WERI-Rb-1 (cell line): ENCODE measurements at regions not wholly inside any gene's neighbourhood (a gene's known extent, or its start where the extent isn't known, plus 50 kb on each side); places are given as distances from the start of the nearest gene placed in this dataset.

Experiments
- DNase-seq: peaks from one replicate; pipeline ENCODE4 v3.0.0-alpha.2; 2020
- H3K27ac ChIP-seq: fragments of 250-450 bp; sonication (Bioruptor Pico); 2 replicates; pipeline ENCODE4 v1.5.1; 2020; ENCODE audit warnings: mild to moderate bottlenecking, moderate library complexity
- H3K27me3 ChIP-seq: fragments of 250-450 bp; sonication (Bioruptor Pico); 2 replicates; pipeline ENCODE4 v1.5.1; 2021; ENCODE audit warnings: mild to moderate bottlenecking, low read depth, moderate library complexity; ENCODE audit not compliant: insufficient read depth, severe bottlenecking
- H3K36me3 ChIP-seq: fragments of 250-450 bp; sonication (Bioruptor Pico); 2 replicates; pipeline ENCODE4 v1.5.1; 2020; ENCODE audit warnings: mild to moderate bottlenecking, moderate library complexity
- H3K4me3 ChIP-seq: 2 replicates; pipeline ENCODE4 v1.5.1; 2011; ENCODE audit warnings: low read depth, mild to moderate bottlenecking, control low read depth, low read length
- H3K9me3 ChIP-seq: fragments of 250-450 bp; sonication (Bioruptor Pico); 2 replicates; pipeline ENCODE4 v1.5.1; 2021; ENCODE audit warnings: mild to moderate bottlenecking, moderate library complexity; ENCODE audit not compliant: severe bottlenecking
- CTCF ChIP-seq: IDR thresholded peaks from 2 replicates; pipeline ENCODE4 v1.5.1; 2011; ENCODE audit warnings: low read depth, mild to moderate bottlenecking, control low read depth, inconsistent platforms, low read length

- Histone ChIP-seq H3K9me3 (no peaks in the 10 kb centered on the region), H3K27me3 (no peaks in the 10 kb centered on the region), H3K36me3 (no peaks in the 10 kb centered on the region), H3K27ac (no peak overlapping the region), H3K4me3 (no peak overlapping the region)
- TF ChIP-seq CTCF: no peak
- DNase-seq: no peak
Observed at GRCh38 chr11:110031171-110031570, 62.0 kb upstream of the ZC3H12C start.

DNA sequence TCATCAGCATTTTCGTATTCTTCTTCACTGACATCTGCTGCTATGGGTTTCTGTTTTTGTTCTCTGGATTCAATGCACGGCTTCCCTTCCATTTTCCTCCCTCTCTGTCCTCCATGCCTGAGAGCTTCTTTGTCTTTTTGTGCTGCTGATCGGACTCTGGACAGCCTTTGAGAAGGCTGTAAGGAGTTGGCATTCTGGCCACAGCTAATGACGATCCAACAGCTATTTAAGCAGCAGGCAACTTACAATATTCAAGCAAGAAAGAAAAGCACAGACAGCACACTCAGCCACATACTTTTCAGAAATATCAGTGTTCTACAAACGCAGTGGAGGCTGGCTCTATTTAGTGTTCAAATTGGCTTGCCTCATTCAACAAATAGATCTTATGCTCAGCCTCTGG lies 60.9 kb upstream of the ZC3H12C start:
- Histone ChIP-seq H3K27ac (no peak overlapping the region), H3K4me3 (no peak overlapping the region), H3K27me3 (no peaks in the 10 kb centered on the region), H3K9me3 (no peaks in the 10 kb centered on the region), H3K36me3 (no peaks in the 10 kb centered on the region)
- DNase-seq: no peak
- TF ChIP-seq CTCF: no peak

DNA sequence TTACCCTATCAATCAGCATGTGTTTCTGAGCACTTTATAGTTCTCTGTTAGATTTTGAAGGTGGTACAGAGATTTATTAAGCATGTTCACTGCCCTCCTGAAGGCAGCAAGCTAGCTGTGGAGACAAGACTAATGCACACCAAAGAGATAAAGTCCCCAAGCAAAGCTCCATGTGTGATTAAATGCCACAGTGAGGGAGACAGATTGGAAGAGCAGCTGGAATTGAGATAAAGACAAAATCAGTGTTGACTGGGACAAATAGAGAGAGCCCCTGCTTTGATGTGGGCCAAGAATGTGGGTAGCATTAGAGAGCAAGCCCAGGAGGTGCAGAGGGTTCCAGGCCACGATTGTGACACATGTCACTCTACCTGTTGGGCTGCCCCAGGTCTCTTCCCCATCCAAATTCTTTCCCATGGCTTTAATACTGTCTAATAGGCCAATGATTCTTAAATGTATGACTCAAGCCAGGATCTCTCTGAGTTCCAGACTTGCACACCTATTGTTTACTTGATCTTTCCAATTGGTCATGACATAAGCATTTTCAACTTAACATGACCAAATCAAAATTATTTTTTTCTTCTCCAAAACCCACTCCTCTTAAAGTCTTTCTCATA lies 60.1 kb upstream of the ZC3H12C start:
- Histone ChIP-seq H3K27ac (no peak overlapping the region), H3K4me3 (no peak overlapping the region), H3K9me3 (no peaks in the 10 kb centered on the region), H3K36me3 (no peaks in the 10 kb centered on the region), H3K27me3 (no peaks in the 10 kb centered on the region)
- DNase-seq: no peak
- no peak for TF ChIP-seq CTCF

DNA sequence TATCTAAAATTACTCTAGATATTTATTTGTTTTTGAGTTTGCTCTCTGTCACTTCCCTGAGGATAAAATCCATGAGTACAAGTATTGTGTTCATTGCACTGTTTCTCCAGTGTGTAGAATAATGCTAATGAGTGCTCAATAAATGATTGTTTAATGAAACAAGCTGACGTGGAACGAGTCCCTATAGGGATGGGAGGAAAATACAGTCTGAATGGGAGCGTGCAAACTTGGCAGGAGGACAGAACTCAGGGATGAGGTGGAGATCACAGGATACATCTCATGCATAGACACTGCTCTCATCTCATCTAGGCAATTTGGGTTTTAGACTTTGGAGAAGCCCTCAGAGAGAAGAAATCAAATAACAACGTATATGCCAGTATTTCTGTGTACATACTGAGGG lies 58.4 kb upstream of the ZC3H12C start:
- TF ChIP-seq CTCF: no peak
- Histone ChIP-seq H3K27me3 (no peaks in the 10 kb centered on the region), H3K9me3 (no peaks in the 10 kb centered on the region), H3K4me3 (no peak overlapping the region), H3K36me3 (no peaks in the 10 kb centered on the region), H3K27ac (no peak overlapping the region)
- DNase-seq: no peak

DNA sequence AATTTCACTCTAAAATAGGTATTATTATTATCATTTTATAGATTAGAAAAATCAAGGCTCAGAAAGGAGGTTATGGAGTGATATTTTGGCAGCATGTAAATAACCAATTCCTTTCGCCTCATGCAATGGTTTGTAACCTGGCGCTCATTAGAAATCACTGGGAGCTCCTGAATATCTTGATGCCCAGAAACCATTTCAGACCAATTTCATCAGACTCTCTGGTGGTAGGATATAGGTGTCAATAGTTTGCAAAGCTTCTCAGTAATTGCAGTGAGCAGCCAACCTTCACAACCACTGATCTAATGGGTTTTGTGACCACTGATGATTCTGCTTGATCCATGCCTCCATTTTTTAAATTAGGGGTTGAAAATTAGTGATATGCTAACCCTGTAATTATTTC lies 57.8 kb upstream of the ZC3H12C start:
- TF ChIP-seq CTCF: no peak
- Histone ChIP-seq H3K27me3 (no peaks in the 10 kb centered on the region), H3K9me3 (no peaks in the 10 kb centered on the region), H3K4me3 (no peak overlapping the region), H3K36me3 (no peaks in the 10 kb centered on the region), H3K27ac (no peak overlapping the region)
- no peak for DNase-seq

- H3K4me3 ChIP-seq: no peak overlapping the region
- no peaks in the 10 kb centered on the region for H3K36me3 ChIP-seq
- no peaks in the 10 kb centered on the region for H3K9me3 ChIP-seq
- H3K27me3 ChIP-seq: no peaks in the 10 kb centered on the region
- no peak overlapping the region for H3K27ac ChIP-seq
- DNase-seq: no peak
- no peak for TF ChIP-seq CTCF
Observed at GRCh38 chr11:110038201-110038600, 55.0 kb upstream of the ZC3H12C start.
